Spleen (tissue), 11 donors: ENCODE measurements at regions not wholly inside any gene's neighbourhood (a gene's known extent, or its start where the extent isn't known, plus 50 kb on each side); places are given as distances from the start of the nearest gene placed in this dataset.
A peak's percentile ranks its signal among the peaks of the same experiment; 100 is the strongest.
"Not testable (repeated sequence)": the region's sequence is repeated elsewhere in the genome, so short reads cannot be mapped to it uniquely, and the experiment has no call there.

Source experiments
- DNase-seq: peaks from one replicate; pipeline ENCODE4 v3.0.0-alpha.2; 2020
- H3K27ac ChIP-seq, 8 donors: fragments of 200-600 bp; sonication (generic) in 7 of 8; 1 replicate in 4 of 8; 2 replicates in 4 of 8; pipeline versions ENCODE4 v1.5.0 to v1.8.0; 2016 to 2021; ENCODE audit warnings: inconsistent platforms in 4 of 8, mild to moderate bottlenecking in 4 of 8, moderate library complexity in 1 of 8
- H3K27me3 ChIP-seq, 7 donors: fragments of 200-600 bp; sonication (generic) in 6 of 7; replicated peaks in 1 of 7; 1 replicate in 4 of 7; 2 replicates in 3 of 7; pipeline versions ENCODE4 v1.5.0 to v1.8.0; 2016 to 2021; ENCODE audit warnings: inconsistent platforms in 3 of 7, mild to moderate bottlenecking in 1 of 7
- H3K36me3 ChIP-seq, 6 donors: fragments of 200-600 bp; sonication (generic) in 5 of 6; 1 replicate in 4 of 6; 2 replicates in 2 of 6; pipeline versions ENCODE4 v1.5.0 to v1.8.0; 2016 to 2021; ENCODE audit warnings: inconsistent platforms in 2 of 6
- H3K4me1 ChIP-seq, 6 donors: fragments of 200-600 bp; sonication (generic) in 5 of 6; 1 replicate in 3 of 6; 2 replicates in 3 of 6; pipeline versions ENCODE4 v1.5.0 to v1.8.0; 2016 to 2021; ENCODE audit warnings: inconsistent platforms in 3 of 6
- H3K4me3 ChIP-seq, 8 donors: fragments of 200-600 bp; sonication (generic) in 7 of 8; 1 replicate in 4 of 8; 2 replicates in 4 of 8; pipeline versions ENCODE4 v1.5.0 to v1.8.0; 2016 to 2021; ENCODE audit warnings: inconsistent platforms in 4 of 8, mild to moderate bottlenecking in 4 of 8, moderate library complexity in 2 of 8
- H3K9me3 ChIP-seq, 8 donors: fragments of 200-600 bp; sonication (generic) in 7 of 8; 1 replicate in 4 of 8; 2 replicates in 4 of 8; pipeline versions ENCODE4 v1.5.0 to v1.8.0; 2016 to 2021; ENCODE audit warnings: inconsistent platforms in 4 of 8
- CTCF ChIP-seq, 11 experiments: fragments of 200-600 bp in 7 of 11; fragments of 450-650 bp in 4 of 11; sonication (generic) in 4 of 11; IDR thresholded peaks in 8 of 11; conservative IDR thresholded peaks in 3 of 11; 1 replicate in 7 of 11; 2 replicates in 4 of 11; pipeline versions ENCODE4 v1.4.0 to v1.8.0; 2016 to 2021; ENCODE audit warnings: antibody characterized with exemption in 11 of 11, inconsistent platforms in 4 of 11, mild to moderate bottlenecking in 1 of 11
- POLR2A ChIP-seq, 3 donors: fragments of 450-650 bp; IDR thresholded peaks; one replicate each; pipeline ENCODE4 v1.5.1; 2017; ENCODE audit warnings: antibody characterized with exemption in 3 of 3, mild to moderate bottlenecking in 1 of 3
- POLR2AphosphoS5 ChIP-seq, 3 donors: sonication (generic); formaldehyde crosslinking; IDR thresholded peaks; one replicate each; pipeline ENCODE4 v1.5.1; 2017; ENCODE audit warnings: antibody characterized with exemption in 3 of 3
- WGBS, 5 donors: extraction: QIAGEN DNeasy Blood & Tissue Kit in 3 of 5; methylation state at CpG; one replicate each; pipeline versions ENCODE4 v1.1.5 to v1.1.7; 2013 to 2018; 5-methylcytosine and 5-hydroxymethylcytosine counted together
- intact Hi-C: fragments of 100-400 bp; cut with DNase I; formaldehyde crosslinking; loops from one replicate; pipeline ENCODE4 v1.15.0; 2023; ENCODE audit warnings: low total_unique reads
- donor health status: healthy with polysubstance abuse.
- donor health status: DM: no; HTN: no; CAD: no; lungs with moderate emphysema.
- donor health status: DM: no; HTN: no; CAD: no.
- donor health status: Bipolar disorder and iron deficiency.
- donor health status: healthy.
- donor health status: DM: no; HTN: no; CAD: no.
- donor health status: DM: yes; HTN: yes; CAD: no.

DNA sequence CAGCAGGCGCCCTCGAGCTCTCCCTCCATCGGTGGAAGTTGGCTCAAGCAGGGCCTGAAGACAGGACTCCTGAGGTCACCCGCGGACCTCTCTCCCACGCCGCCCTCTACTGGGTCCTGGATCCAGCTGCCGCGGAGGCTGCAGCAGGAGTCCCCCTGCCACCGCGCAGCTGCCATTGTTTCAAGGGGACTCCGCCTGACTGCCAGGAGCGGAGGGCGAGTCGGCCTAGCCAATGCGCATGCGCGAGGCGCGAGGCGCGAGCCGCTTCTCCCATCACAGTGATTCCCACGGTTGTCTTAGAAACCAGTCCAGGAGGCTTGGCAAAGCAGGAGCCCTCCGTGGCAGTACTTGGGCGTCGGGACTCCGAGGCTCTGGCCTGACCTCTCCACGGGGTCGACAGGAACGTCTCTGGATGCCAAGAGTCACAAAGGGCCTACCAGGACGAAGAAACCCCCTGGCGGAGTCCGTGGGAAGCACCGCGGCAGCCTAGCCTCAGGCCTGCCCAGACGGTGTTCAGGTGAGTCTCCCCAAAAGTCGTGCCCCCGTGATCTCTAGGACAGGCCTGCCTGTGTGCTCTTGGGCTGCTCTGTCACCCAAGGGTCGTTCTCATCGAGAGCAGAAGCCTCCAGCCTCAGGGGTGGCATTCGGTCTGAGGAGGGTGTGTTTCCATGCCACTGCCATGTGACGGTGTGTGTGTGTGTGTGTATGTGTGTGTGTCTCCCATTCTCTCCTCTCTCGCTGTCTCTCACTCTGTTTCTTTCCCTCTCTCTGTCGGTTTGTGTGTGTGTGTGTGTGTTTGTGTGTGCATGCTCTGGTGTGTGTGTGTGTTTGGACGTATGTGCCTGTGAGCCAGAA, 290.6 kb upstream of the ZNF337 start:
- peak overlapping the region; percentile 4 to 66 (median 30) for H3K4me3 ChIP-seq
- peak; percentile 81 for DNase-seq
- TF ChIP-seq POLR2A (IDR thresholded peaks at IDR 0.05) = no peak
- peak in 1 of 3 donors; percentile 6 for TF ChIP-seq POLR2AphosphoS5 (IDR thresholded peaks at IDR 0.05)
- TF ChIP-seq CTCF (IDR thresholded peaks at IDR 0.05 in 8 of 11, conservative IDR thresholded peaks at IDR 0.05 in 3 of 11) = peak in 9 of 11 experiments; percentile 10 to 56 (median 32)
- H3K27ac ChIP-seq = no peak overlapping the region
- intact Hi-C loops = no loop called here
- no peaks in the 10 kb centered on the region for H3K36me3 ChIP-seq
- 16 to 60% (median 36%) methylated on average over 12 to 46 of the region's 46 CpGs for WGBS, 5 donors
- H3K9me3 ChIP-seq = no peaks in the 10 kb centered on the region
- H3K27me3 ChIP-seq = peaks cover 0 to 13% (median 0%) of the 10 kb centered on the region in 7 donors
- H3K4me1 ChIP-seq = peaks cover 0 to 9% (median 2%) of the 10 kb centered on the region in 6 donors

DNA sequence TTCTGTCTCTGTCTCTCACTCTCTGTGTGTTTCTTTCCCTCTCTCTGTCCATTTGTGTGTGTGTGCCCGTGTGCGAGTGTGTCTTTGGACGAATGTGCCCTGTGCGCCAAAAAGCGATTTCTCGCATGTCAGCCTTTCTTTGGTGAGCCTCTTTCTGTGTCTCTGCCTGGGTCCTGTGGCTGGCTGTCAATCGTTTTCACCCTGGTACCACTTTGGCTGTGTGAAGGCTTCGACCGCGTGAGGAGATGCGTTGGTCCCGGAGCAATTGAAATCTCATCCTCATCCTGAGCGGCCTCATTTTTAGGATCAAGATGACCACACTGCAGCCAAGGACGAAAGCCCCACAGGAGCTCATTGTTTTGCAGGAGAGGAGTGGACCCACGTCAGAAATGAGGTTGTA, 288.9 kb upstream of the ZNF337 start:
- Histone ChIP-seq H3K36me3 (no peaks in the 10 kb centered on the region), H3K27ac (no peak overlapping the region), H3K27me3 (peaks cover 0 to 8% (median 0%) of the 10 kb centered on the region in 7 donors), H3K4me3 (peak overlapping the region in 1 of 8 donors; percentile 57), H3K9me3 (no peaks in the 10 kb centered on the region), H3K4me1 (peaks cover 0 to 9% (median 2%) of the 10 kb centered on the region in 6 donors)
- no peak for DNase-seq
- WGBS, 5 donors = 89 to 97% (median 92%) methylated on average over 15 of the region's 15 CpGs
- TF ChIP-seq CTCF (IDR thresholded peaks at IDR 0.05 in 8 of 11, conservative IDR thresholded peaks at IDR 0.05 in 3 of 11) (no peak), POLR2A (IDR thresholded peaks at IDR 0.05) (no peak), POLR2AphosphoS5 (IDR thresholded peaks at IDR 0.05) (no peak)
- intact Hi-C loops = no loop called here

DNA sequence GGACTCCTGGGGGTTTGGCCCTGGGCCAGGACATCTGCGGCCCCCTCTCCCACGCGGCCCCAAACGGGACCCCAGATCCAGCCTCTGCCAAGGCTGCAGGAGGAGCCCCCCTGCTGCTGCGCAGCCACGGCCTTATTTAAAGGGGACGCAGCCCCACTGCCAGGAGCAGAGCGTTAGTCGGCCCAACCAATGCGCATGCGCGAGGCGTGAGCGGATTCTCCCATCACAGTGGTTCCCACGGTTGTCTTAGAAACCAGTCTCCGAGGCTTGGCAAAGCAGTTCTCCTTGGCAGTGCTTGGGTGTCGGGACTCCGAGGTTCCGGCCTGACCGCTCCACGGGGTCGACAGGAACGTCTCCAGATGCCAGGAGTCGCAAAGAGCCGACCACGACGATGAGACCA, 288.3 kb upstream of the ZNF337 start:
- Histone ChIP-seq H3K9me3 (no peaks in the 10 kb centered on the region), H3K36me3 (no peaks in the 10 kb centered on the region), H3K4me1 (peaks cover 0 to 9% (median 2%) of the 10 kb centered on the region in 6 donors), H3K4me3 (peak overlapping the region in 2 of 8 donors; percentile 13 to 57), H3K27ac (no peak overlapping the region), H3K27me3 (peaks cover 0 to 8% (median 0%) of the 10 kb centered on the region in 7 donors)
- intact Hi-C loops = no loop called here
- TF ChIP-seq CTCF (IDR thresholded peaks at IDR 0.05 in 8 of 11, conservative IDR thresholded peaks at IDR 0.05 in 3 of 11) (no peak), POLR2A (IDR thresholded peaks at IDR 0.05) (no peak), POLR2AphosphoS5 (IDR thresholded peaks at IDR 0.05) (no peak)
- DNase-seq = peak; percentile 75
- WGBS, 5 donors = 27 to 71% (median 53%) methylated on average over 12 to 27 of the region's 27 CpGs

GRCh38 chr20:25982701-25983100, 286.0 kb upstream of the ZNF337 start:
- H3K4me3 ChIP-seq, H3K36me3 ChIP-seq, intact Hi-C loops, H3K27me3 ChIP-seq, H3K9me3 ChIP-seq, H3K4me1 ChIP-seq, DNase-seq: not testable (repeated sequence)
- H3K27ac ChIP-seq = peak overlapping the region in 2 of 8 donors; percentile 36 to 45

DNA sequence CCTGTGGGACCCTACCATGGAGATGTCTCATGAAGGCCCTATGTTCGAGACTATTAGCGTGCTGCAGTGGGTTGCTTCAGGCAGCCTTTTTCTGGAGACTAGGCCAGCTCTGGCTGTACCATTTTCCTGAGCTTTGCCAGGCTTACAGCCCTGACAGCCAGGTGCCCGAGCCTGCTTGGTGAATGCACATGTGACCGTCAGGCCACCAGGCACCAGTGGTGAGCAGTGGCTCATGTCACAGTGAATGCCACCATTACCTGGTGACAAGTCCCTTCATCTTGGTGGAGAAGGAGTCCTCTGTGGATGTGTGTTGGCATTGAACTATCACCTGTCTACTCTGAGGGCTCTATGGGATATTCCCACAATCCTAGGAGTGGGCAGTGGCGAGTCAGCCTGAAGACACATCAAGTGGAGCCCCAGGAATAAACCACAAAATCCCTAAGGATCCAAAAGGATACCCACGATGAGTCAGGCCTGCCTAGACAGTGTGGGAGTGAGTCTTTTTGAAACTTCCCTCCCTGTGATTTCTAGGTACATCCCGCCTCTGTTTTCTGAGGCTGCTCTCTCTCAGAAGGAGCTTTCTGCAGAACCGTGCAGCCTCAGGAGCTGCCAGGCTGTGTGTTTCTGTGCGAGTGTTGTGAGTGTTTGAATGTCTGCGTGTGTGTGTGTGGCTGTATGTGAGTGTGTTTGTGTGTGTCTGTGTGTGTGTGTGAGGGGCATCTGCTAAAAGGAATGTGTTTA, 282.0 kb upstream of the ZNF337 start:
- DNase-seq, H3K4me3 ChIP-seq, intact Hi-C loops, H3K36me3 ChIP-seq, H3K9me3 ChIP-seq, H3K27me3 ChIP-seq, H3K4me1 ChIP-seq, H3K27ac ChIP-seq: not testable (repeated sequence)
- 86 to 93% (median 89%) methylated on average over 8 to 10 of the region's 10 CpGs for WGBS, 5 donors

GRCh38 chr20:25975816-25976215, 279.2 kb upstream of the ZNF337 start:
- 57 to 84% (median 65%) methylated on average over 3 of the region's 3 CpGs for WGBS, 5 donors
- intact Hi-C loops, H3K4me3 ChIP-seq, H3K9me3 ChIP-seq, H3K27ac ChIP-seq, H3K4me1 ChIP-seq, DNase-seq, H3K27me3 ChIP-seq, H3K36me3 ChIP-seq: not testable (repeated sequence)

DNA sequence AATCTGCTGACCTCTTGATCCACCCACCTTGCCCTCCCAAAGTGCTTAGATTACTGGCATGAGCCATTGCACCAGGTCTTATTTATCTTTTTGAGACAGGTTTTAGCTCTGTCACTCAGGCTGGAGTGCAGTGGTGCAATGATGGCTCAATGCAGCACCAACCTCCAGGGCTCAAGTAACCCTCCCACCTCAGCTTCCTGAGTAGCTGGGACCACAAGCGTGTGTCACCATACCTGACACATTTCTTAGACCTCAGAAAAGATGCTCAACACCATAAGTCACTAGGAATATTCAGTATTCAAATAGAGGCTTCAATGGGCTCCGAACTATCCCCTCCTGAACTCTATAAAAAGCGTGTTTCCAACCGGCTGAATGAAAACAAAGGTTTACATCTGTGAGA, 268.6 kb upstream of the ZNF337 start:
- H3K4me3 ChIP-seq, H3K27ac ChIP-seq, H3K27me3 ChIP-seq, H3K4me1 ChIP-seq, intact Hi-C loops, DNase-seq, H3K9me3 ChIP-seq, H3K36me3 ChIP-seq: not testable (repeated sequence)
- 80 to 89% (median 84%) methylated on average over 4 of the region's 4 CpGs for WGBS, 5 donors
